ENCODE measurements at regions not wholly inside any gene's neighbourhood (a gene's known extent, or its start where the extent isn't known, plus 50 kb on each side); places are given as distances from the start of the nearest gene placed in this dataset.

DNA sequence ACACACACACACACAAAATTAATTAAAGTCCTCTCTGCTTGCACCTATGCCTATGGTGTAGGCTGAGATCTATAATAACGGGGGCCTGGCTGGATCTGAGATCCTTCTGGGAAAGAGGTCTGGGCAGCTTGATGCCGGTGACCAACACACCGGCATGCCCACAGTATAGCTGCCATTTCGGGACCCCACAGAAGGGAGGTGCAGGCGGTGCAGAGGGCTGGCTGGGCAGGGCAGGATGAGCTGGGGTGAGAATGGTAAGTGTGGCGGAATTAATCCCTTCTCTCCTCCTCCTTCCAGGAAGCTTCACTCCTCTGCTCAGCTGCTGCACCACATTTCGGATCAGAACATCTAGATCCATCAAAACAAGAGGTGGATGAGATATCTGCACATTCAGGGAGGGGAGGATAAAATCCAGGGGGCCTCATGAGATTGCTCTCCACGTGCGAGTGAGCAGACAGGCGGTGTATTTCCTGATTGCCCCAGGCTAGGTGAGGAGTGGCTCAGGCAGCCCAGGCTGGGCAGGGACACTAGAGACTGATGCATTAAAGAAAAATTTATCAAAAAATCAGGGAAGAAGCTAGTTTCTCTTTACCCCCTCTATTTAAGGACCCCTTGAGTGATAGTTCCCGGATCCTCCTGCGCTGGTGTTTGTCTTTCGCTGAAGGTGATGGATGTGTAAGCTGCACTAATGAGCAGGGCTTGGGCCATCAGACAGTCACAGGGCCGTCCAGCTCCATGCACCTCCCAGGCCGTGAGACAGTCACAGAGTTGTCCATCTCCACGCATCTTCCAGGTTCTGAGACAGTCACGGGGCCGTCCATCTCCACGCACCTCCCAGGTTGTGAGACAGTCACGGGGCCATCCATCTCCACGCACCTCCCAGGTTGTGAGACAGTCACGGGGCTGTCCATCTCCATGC is 449.9 kb downstream of the PTPRU start:
- 43% methylated on average over 21 of the region's 22 CpGs for WGBS (ENCODE audit: missing lambda C conversion rate)
- FAIRE-seq, result no peak
- TF ChIP-seq EP300 (IDR thresholded peaks at IDR 0.05) (no peak), RFX5 (IDR thresholded peaks at IDR 0.05) (no peak), ZC3H11A (IDR thresholded peaks at IDR 0.05) (no peak)
- TF ChIP-seq, protein P1, sequence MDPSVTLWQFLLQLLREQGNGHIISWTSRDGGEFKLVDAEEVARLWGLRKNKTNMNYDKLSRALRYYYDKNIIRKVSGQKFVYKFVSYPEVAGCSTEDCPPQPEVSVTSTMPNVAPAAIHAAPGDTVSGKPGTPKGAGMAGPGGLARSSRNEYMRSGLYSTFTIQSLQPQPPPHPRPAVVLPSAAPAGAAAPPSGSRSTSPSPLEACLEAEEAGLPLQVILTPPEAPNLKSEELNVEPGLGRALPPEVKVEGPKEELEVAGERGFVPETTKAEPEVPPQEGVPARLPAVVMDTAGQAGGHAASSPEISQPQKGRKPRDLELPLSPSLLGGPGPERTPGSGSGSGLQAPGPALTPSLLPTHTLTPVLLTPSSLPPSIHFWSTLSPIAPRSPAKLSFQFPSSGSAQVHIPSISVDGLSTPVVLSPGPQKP (IDR thresholded peaks at IDR 0.05; ENCODE audit: low read depth, low read length), result no peak
- Histone ChIP-seq H3K9me3 (no peaks in the 10 kb centered on the region), H3K4me1 (no peaks in the 10 kb centered on the region), H3K27ac (no peak overlapping the region), H3K4me2 (no peak overlapping the region), H3K4me3 (no peak overlapping the region)
- CTCF ChIA-PET, result interaction anchor here (1.2 kb wide), 1 partner anchor 17 kb away, joined by 4 read pairs; no protein-coding TSS in a partner anchor
- POLR2A ChIA-PET, result no interaction called here
- DNase-seq (ENCODE audit: low read depth in 1 of 2, low spot score in 1 of 2), result no peak
- no peak for ATAC-seq

DNA sequence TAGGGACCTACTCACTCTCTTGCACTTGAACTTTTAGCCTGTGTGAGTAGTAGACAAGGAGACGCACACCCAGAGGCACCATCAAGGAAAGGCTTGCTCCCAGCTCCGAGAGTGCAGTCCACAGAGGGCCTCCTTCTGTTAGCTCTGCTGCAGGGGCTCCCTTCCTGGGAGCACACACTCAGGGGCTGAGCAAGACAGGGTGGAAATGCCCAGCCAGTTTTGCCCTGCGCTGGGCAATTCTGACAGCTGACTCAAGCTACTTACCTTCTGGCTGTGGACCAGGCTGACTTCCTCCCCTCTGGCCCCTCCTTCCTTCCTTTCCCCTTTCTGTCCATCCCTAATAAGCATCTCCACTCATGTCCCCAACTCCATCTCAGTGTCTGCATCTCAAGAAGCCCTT is 449.1 kb downstream of the PTPRU start:
- Histone ChIP-seq H3K4me1 (no peaks in the 10 kb centered on the region), H3K4me2 (no peak overlapping the region), H3K4me3 (no peak overlapping the region), H3K27ac (no peak overlapping the region), H3K9me3 (no peaks in the 10 kb centered on the region)
- ChIA-PET POLR2A (no interaction called here), CTCF (interaction anchor here (1.2 kb wide), 1 partner anchor 18 kb away, joined by 4 read pairs; no protein-coding TSS in a partner anchor)
- no peak for TF ChIP-seq HDAC2 (IDR thresholded peaks at IDR 0.05)
- no peak for TF ChIP-seq CHD2 (IDR thresholded peaks at IDR 0.05; ENCODE audit: low read length, partially characterized antibody)
- no peak for TF ChIP-seq RNF2 (IDR thresholded peaks at IDR 0.05; ENCODE audit: borderline replicate concordance, low read depth)
- TF ChIP-seq EHF (CRISPR knock-in tag; IDR thresholded peaks at IDR 0.05), result no peak
- TF ChIP-seq CHD4 (IDR thresholded peaks at IDR 0.05; ENCODE audit: borderline replicate concordance), result no peak
- TF ChIP-seq KDM1A (IDR thresholded peaks at IDR 0.05; ENCODE audit: low read depth), result no peak
- no peak for TF ChIP-seq SREBF2 (IDR thresholded peaks at IDR 0.05)
- no peak for TF ChIP-seq RARB (CRISPR knock-in tag; IDR thresholded peaks at IDR 0.05)
- TF ChIP-seq, protein P2, sequence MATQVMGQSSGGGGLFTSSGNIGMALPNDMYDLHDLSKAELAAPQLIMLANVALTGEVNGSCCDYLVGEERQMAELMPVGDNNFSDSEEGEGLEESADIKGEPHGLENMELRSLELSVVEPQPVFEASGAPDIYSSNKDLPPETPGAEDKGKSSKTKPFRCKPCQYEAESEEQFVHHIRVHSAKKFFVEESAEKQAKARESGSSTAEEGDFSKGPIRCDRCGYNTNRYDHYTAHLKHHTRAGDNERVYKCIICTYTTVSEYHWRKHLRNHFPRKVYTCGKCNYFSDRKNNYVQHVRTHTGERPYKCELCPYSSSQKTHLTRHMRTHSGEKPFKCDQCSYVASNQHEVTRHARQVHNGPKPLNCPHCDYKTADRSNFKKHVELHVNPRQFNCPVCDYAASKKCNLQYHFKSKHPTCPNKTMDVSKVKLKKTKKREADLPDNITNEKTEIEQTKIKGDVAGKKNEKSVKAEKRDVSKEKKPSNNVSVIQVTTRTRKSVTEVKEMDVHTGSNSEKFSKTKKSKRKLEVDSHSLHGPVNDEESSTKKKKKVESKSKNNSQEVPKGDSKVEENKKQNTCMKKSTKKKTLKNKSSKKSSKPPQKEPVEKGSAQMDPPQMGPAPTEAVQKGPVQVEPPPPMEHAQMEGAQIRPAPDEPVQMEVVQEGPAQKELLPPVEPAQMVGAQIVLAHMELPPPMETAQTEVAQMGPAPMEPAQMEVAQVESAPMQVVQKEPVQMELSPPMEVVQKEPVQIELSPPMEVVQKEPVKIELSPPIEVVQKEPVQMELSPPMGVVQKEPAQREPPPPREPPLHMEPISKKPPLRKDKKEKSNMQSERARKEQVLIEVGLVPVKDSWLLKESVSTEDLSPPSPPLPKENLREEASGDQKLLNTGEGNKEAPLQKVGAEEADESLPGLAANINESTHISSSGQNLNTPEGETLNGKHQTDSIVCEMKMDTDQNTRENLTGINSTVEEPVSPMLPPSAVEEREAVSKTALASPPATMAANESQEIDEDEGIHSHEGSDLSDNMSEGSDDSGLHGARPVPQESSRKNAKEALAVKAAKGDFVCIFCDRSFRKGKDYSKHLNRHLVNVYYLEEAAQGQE (IDR thresholded peaks at IDR 0.05), result no peak
- TF ChIP-seq GATA3 (IDR thresholded peaks at IDR 0.05; ENCODE audit: borderline replicate concordance), result no peak
- TF ChIP-seq, protein P1 (IDR thresholded peaks at IDR 0.05; ENCODE audit: low read depth, low read length), result no peak
- TF ChIP-seq, protein P3, sequence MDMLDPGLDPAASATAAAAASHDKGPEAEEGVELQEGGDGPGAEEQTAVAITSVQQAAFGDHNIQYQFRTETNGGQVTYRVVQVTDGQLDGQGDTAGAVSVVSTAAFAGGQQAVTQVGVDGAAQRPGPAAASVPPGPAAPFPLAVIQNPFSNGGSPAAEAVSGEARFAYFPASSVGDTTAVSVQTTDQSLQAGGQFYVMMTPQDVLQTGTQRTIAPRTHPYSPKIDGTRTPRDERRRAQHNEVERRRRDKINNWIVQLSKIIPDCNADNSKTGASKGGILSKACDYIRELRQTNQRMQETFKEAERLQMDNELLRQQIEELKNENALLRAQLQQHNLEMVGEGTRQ (IDR thresholded peaks at IDR 0.05), result no peak
- TF ChIP-seq POLR2A (IDR thresholded peaks at IDR 0.05; ENCODE audit: low read length), result no peak
- ATAC-seq (no peak), DNase-seq (ENCODE audit: low read depth in 1 of 2, low spot score in 1 of 2) (no peak), FAIRE-seq (no peak)
- 0% methylated on average over 1 of the region's 3 CpGs for WGBS (ENCODE audit: missing lambda C conversion rate)
